GM21528 (cell line): ENCODE measurements at regions not wholly inside any gene's neighbourhood (a gene's known extent, or its start where the extent isn't known, plus 50 kb on each side); places are given as distances from the start of the nearest gene placed in this dataset.

Experiments
- ATAC-seq: cut with Tn5 transposase; IDR thresholded peaks from one replicate; pipeline ENCODE4 v1.9.1; 2021; ENCODE audit warnings: mild to moderate bottlenecking, moderate library complexity; ENCODE audit not compliant: unreplicated experiment, low FRiP score

GRCh38 chr2:157122776-157123175 lies 134.7 kb upstream of the GALNT5 start:
- no peak for ATAC-seq

- no peak for ATAC-seq
Observed at GRCh38 chr2:157124731-157125130, 132.8 kb upstream of the GALNT5 start.

- no peak for ATAC-seq
Observed at GRCh38 chr2:157125685-157126084, 131.8 kb upstream of the GALNT5 start.

GRCh38 chr2:157127249-157128012 lies 130.1 kb upstream of the GALNT5 start:
- no peak for ATAC-seq

GRCh38 chr2:157143901-157144300 lies 113.6 kb upstream of the GALNT5 start:
- no peak for ATAC-seq

GRCh38 chr2:157149270-157149669 lies 108.2 kb upstream of the GALNT5 start:
- ATAC-seq: no peak

GRCh38 chr2:157150747-157151146 lies 106.8 kb upstream of the GALNT5 start:
- peak; percentile 95 for ATAC-seq

- ATAC-seq: no peak
Observed at GRCh38 chr2:157152362-157152761, 105.1 kb upstream of the GALNT5 start.

GRCh38 chr2:157155992-157156391 lies 101.5 kb upstream of the GALNT5 start:
- no peak for ATAC-seq

- ATAC-seq: no peak
Observed at GRCh38 chr2:157158111-157158510, 99.4 kb upstream of the GALNT5 start.

- no peak for ATAC-seq
Observed at GRCh38 chr2:157159221-157159934, 98.1 kb upstream of the GALNT5 start.

- ATAC-seq: no peak
Observed at GRCh38 chr2:157160111-157160510, 97.4 kb upstream of the GALNT5 start.

- no peak for ATAC-seq
Observed at GRCh38 chr2:157164370-157164769, 93.1 kb upstream of the GALNT5 start.

- ATAC-seq: no peak
Observed at GRCh38 chr2:157164891-157165290, 92.6 kb upstream of the GALNT5 start.

- ATAC-seq: no peak
Observed at GRCh38 chr2:157168501-157168900, 89.0 kb upstream of the GALNT5 start.

GRCh38 chr2:157169889-157170288 lies 87.6 kb upstream of the GALNT5 start:
- ATAC-seq: no peak

- ATAC-seq: no peak
Observed at GRCh38 chr2:157170299-157170698, 87.2 kb upstream of the GALNT5 start.

- ATAC-seq: no peak
Observed at GRCh38 chr2:157172239-157172638, 85.3 kb upstream of the GALNT5 start.

GRCh38 chr2:157172866-157173578 lies 84.5 kb upstream of the GALNT5 start:
- no peak for ATAC-seq

GRCh38 chr2:157173740-157174184 lies 83.7 kb upstream of the GALNT5 start:
- no peak for ATAC-seq

GRCh38 chr2:157174321-157174720 lies 83.2 kb upstream of the GALNT5 start:
- ATAC-seq: no peak
